ENCODE measurements at regions not wholly inside any gene's neighbourhood (a gene's known extent, or its start where the extent isn't known, plus 50 kb on each side); places are given as distances from the start of the nearest gene placed in this dataset.

- no peaks in the 10 kb centered on the region for H3K9me3 Mint-ChIP-seq
- H3K27ac Mint-ChIP-seq, result no peak overlapping the region
- WGBS (ENCODE audit: insufficient coverage), result 61% methylated on average over 4 of the region's 6 CpGs
- no peaks in the 10 kb centered on the region for H3K4me1 Mint-ChIP-seq
- H3K4me2 ChIP-seq (replicated peaks; ENCODE audit: extremely low read depth, low read length, poor library complexity, severe bottlenecking), result no peak overlapping the region
- H3K9me3 ChIP-seq (replicated peaks in 1 of 2; ENCODE audit: control insufficient read depth in 1 of 2, insufficient read depth in 1 of 2, low read length in 2 of 2), result no peaks in the 10 kb centered on the region
- H3K27me3 ChIP-seq (ENCODE audit: control insufficient read depth in 2 of 2, insufficient read depth in 2 of 2, low read length in 2 of 2), result no peaks in the 10 kb centered on the region
- H3K27me3 Mint-ChIP-seq (ENCODE audit: low read depth in 3 of 3), result peaks cover 3 to 6% (median 6%) of the 10 kb centered on the region in 3 donors
- no peak overlapping the region for H3K9ac ChIP-seq (ENCODE audit: insufficient read depth, low read length, poor library complexity, severe bottlenecking)
- H4K20me1 ChIP-seq (ENCODE audit: insufficient read depth, low read length), result no peaks in the 10 kb centered on the region
- no peaks in the 10 kb centered on the region for H3K4me1 ChIP-seq (ENCODE audit: control insufficient read depth in 1 of 2, insufficient read depth in 2 of 2, low read length in 2 of 2)
- H3K4me3 ChIP-seq (replicated peaks in 1 of 3; ENCODE audit: low read depth in 2 of 3, low read length in 3 of 3), result no peak overlapping the region
- H3K27ac ChIP-seq (ENCODE audit: low read depth in 1 of 2, low read length in 2 of 2), result no peak overlapping the region
- intact Hi-C loops (cut with micrococcal nuclease), result no loop called here
- H3K36me3 Mint-ChIP-seq, result no peaks in the 10 kb centered on the region
- no peak for DNase-seq
- no peak overlapping the region for H3K4me3 Mint-ChIP-seq
- no peak overlapping the region for H2AFZ ChIP-seq (ENCODE audit: insufficient read depth, low read depth, low read length, poor library complexity, severe bottlenecking)
- no peaks in the 10 kb centered on the region for H3K36me3 ChIP-seq (replicated peaks in 1 of 2; ENCODE audit: control insufficient read depth in 1 of 2, insufficient read depth in 2 of 2, low read length in 2 of 2)
- TF ChIP-seq CTCF (IDR thresholded peaks at IDR 0.05), result no peak
- no peaks in the 10 kb centered on the region for H3K79me2 ChIP-seq (ENCODE audit: insufficient read depth, low read length)
Observed at GRCh38 chr16:82440336-82440735, 186.4 kb upstream of the CDH13 start.

- no peaks in the 10 kb centered on the region for H3K36me3 ChIP-seq (replicated peaks in 1 of 2; ENCODE audit: control insufficient read depth in 1 of 2, insufficient read depth in 2 of 2, low read length in 2 of 2)
- no peak overlapping the region for H3K27ac ChIP-seq (ENCODE audit: low read depth in 1 of 2, low read length in 2 of 2)
- no peak overlapping the region for H3K4me3 ChIP-seq (replicated peaks in 1 of 3; ENCODE audit: low read depth in 2 of 3, low read length in 3 of 3)
- H3K27me3 ChIP-seq (ENCODE audit: control insufficient read depth in 2 of 2, insufficient read depth in 2 of 2, low read length in 2 of 2), result no peaks in the 10 kb centered on the region
- H3K9ac ChIP-seq (ENCODE audit: insufficient read depth, low read length, poor library complexity, severe bottlenecking), result no peak overlapping the region
- H3K4me1 ChIP-seq (ENCODE audit: control insufficient read depth in 1 of 2, insufficient read depth in 2 of 2, low read length in 2 of 2), result no peaks in the 10 kb centered on the region
- Mint-ChIP-seq H3K27me3 (ENCODE audit: low read depth in 3 of 3) (peaks cover 3 to 6% (median 6%) of the 10 kb centered on the region in 3 donors), H3K9me3 (no peaks in the 10 kb centered on the region), H3K4me1 (no peaks in the 10 kb centered on the region), H3K4me3 (no peak overlapping the region), H3K36me3 (no peaks in the 10 kb centered on the region), H3K27ac (no peak overlapping the region)
- no peaks in the 10 kb centered on the region for H4K20me1 ChIP-seq (ENCODE audit: insufficient read depth, low read length)
- H3K4me2 ChIP-seq (replicated peaks; ENCODE audit: extremely low read depth, low read length, poor library complexity, severe bottlenecking), result no peak overlapping the region
- TF ChIP-seq CTCF (IDR thresholded peaks at IDR 0.05), result no peak
- intact Hi-C loops (cut with micrococcal nuclease), result no loop called here
- H3K9me3 ChIP-seq (replicated peaks in 1 of 2; ENCODE audit: control insufficient read depth in 1 of 2, insufficient read depth in 1 of 2, low read length in 2 of 2), result no peaks in the 10 kb centered on the region
- WGBS (ENCODE audit: insufficient coverage), result 0% methylated on average over 1 of the region's 7 CpGs
- no peaks in the 10 kb centered on the region for H3K79me2 ChIP-seq (ENCODE audit: insufficient read depth, low read length)
- H2AFZ ChIP-seq (ENCODE audit: insufficient read depth, low read depth, low read length, poor library complexity, severe bottlenecking), result no peak overlapping the region
- no peak for DNase-seq
Observed at GRCh38 chr16:82439678-82440293, 187.0 kb upstream of the CDH13 start.

Data from CD14-positive monocyte (primary cell).